ENCODE measurements at regions not wholly inside any gene's neighbourhood (a gene's known extent, or its start where the extent isn't known, plus 50 kb on each side); places are given as distances from the start of the nearest gene placed in this dataset.

GRCh38 chr9:2344436-2344835 is 277.2 kb upstream of the VLDLR start:
- TF ChIP-seq CTCF (IDR thresholded peaks at IDR 0.05) (no peak), POLR2A (IDR thresholded peaks at IDR 0.05) (no peak)
